HepG2 (cell line): ENCODE measurements at regions not wholly inside any gene's neighbourhood (a gene's known extent, or its start where the extent isn't known, plus 50 kb on each side); places are given as distances from the start of the nearest gene placed in this dataset.

Experiments
- ATAC-seq: fragments of 200-7000 bp; cut with Tn5 transposase; 3 replicates; pipeline ENCODE4 v1.9.1; 2020; ENCODE audit warnings: mild to moderate bottlenecking, moderate library complexity
- BruUV-seq: library from RNA; stranded (reverse); fragments of 400-500 nt; replicated peaks from 2 replicates; lab custom pipeline; 2021; lab: Mats Ljungman, UMichigan
- CTCF ChIA-PET: fragments of 300-600 bp; formaldehyde crosslinking; extraction: SDS; loops from one replicate; lab custom pipeline; 2021; ENCODE audit warnings: low total read pairs, inconsistent platforms, low intra/inter-chr PET ratio; lab: Yijun Ruan, JAX
- POLR2A ChIA-PET: fragments of 350-600 bp; sonication (Branson Sonifier 250); formaldehyde crosslinking; loops from one replicate; lab custom pipeline; 2020; ENCODE audit warnings: antibody characterized with exemption, inconsistent platforms; lab: Yijun Ruan, JAX
- DNase-seq: peaks from one replicate; pipeline ENCODE4 v3.0.0-alpha.2; 2015; ENCODE audit warnings: low spot score
- FAIRE-seq: peaks from 3 replicates; lab custom pipeline; 2011; peaks lifted over from hg19 to GRCh38; lab: Jason Lieb, UNC
- H2AFZ ChIP-seq: one replicate; pipeline ENCODE4 v1.6.1; 2011; ENCODE audit warnings: low read length, inconsistent platforms
- H3K27ac ChIP-seq: fragments of 300-600 bp; 3 replicates; pipeline ENCODE4 v1.8.0; 2011; ENCODE audit warnings: mixed run types, mild to moderate bottlenecking, mixed read lengths, low read length, inconsistent platforms; ENCODE audit not compliant: insufficient read depth; ENCODE audit errors: extremely low read length
- H3K27me3 ChIP-seq, 2 experiments: fragments of 200-600 bp in 1 of 2; 2 replicates in 1 of 2; 3 replicates in 1 of 2; pipeline versions ENCODE4 v1.6.0 to v1.8.0; 2011; ENCODE audit warnings: low read length in 2 of 2, mild to moderate bottlenecking in 2 of 2, moderate library complexity in 2 of 2, inconsistent platforms in 1 of 2; ENCODE audit not compliant: insufficient read depth in 2 of 2, control insufficient read depth in 1 of 2
- H3K36me3 ChIP-seq, 2 experiments: fragments of 200-600 bp in 1 of 2; replicated peaks in 1 of 2; 2 replicates in 1 of 2; 3 replicates in 1 of 2; pipeline versions ENCODE4 v1.5.1 to v1.8.0; 2011; ENCODE audit warnings: low read length in 2 of 2, inconsistent platforms in 1 of 2; ENCODE audit not compliant: insufficient read depth in 2 of 2, control insufficient read depth in 1 of 2
- H3K4me1 ChIP-seq: 2 replicates; pipeline ENCODE4 v1.5.1; 2012; ENCODE audit warnings: low read length, inconsistent platforms; ENCODE audit not compliant: insufficient read depth
- H3K4me2 ChIP-seq: 2 replicates; pipeline ENCODE4 v1.6.0; 2011; ENCODE audit warnings: low read depth, low read length, inconsistent platforms
- H3K4me3 ChIP-seq, 3 experiments: fragments of 200-600 bp in 1 of 3; sonication (generic), shearing (Covaris generic) in 1 of 3; replicated peaks in 1 of 3; 2 replicates each; pipeline ENCODE4 v1.5.1; 2011 to 2016; ENCODE audit warnings: low read length in 3 of 3, inconsistent platforms in 2 of 3, low read depth in 2 of 3, mild to moderate bottlenecking in 2 of 3, control low read depth in 1 of 3, mixed read lengths in 1 of 3; ENCODE audit not compliant: insufficient read depth in 1 of 3
- H3K79me2 ChIP-seq: one replicate; pipeline ENCODE4 v1.6.1; 2011; ENCODE audit warnings: low read length, inconsistent platforms; ENCODE audit not compliant: insufficient read depth
- H3K9ac ChIP-seq: 2 replicates; pipeline ENCODE4 v1.6.0; 2011; ENCODE audit warnings: mild to moderate bottlenecking, low read depth, low read length, inconsistent platforms; ENCODE audit not compliant: insufficient read depth
- H3K9me3 ChIP-seq: 2 replicates; pipeline ENCODE4 v1.5.1; 2012; ENCODE audit warnings: mild to moderate bottlenecking, low read length
- H4K20me1 ChIP-seq: 2 replicates; pipeline ENCODE4 v1.6.0; 2011; ENCODE audit warnings: inconsistent platforms, mild to moderate bottlenecking, low read length, moderate library complexity; ENCODE audit not compliant: insufficient read depth
- ASH2L ChIP-seq: fragments of 300-600, 200-600 bp; sonication (generic); IDR thresholded peaks from 2 replicates; pipeline ENCODE4 v1.7.0; 2017; ENCODE audit warnings: low read depth, mild to moderate bottlenecking, moderate library complexity, mixed read lengths, low read length; ENCODE audit not compliant: insufficient read length
- MAFF ChIP-seq: IDR thresholded peaks from 2 replicates; pipeline ENCODE4 v1.6.1; 2011; ENCODE audit warnings: low read depth, low read length, improper control_type of control experiment
- MATR3 ChIP-seq: sonication (generic); formaldehyde crosslinking; IDR thresholded peaks from 2 replicates; pipeline ENCODE4 v1.4.0; 2020; ENCODE audit warnings: missing genetic modification reagents
- PHF8 ChIP-seq: sonication (generic); formaldehyde crosslinking; IDR thresholded peaks from 2 replicates; pipeline ENCODE4 v1.5.0; 2020; ENCODE audit warnings: missing genetic modification reagents
- ZNF503 ChIP-seq: sonication (generic); formaldehyde crosslinking; IDR thresholded peaks from 2 replicates; pipeline ENCODE4 v1.4.0; 2020; ENCODE audit warnings: missing genetic modification reagents
- ZNF564 ChIP-seq: sonication (generic); formaldehyde crosslinking; IDR thresholded peaks from 2 replicates; pipeline ENCODE4 v1.8.1; 2023; ENCODE audit warnings: mild to moderate bottlenecking, missing genetic modification reagents
- in situ Hi-C: cut with HindIII; loops from 2 replicates; pipeline ENCODE4 v1.10.0; 2017; ENCODE audit warnings: low pct_unique_long_range_greater_than_20kb; ENCODE audit not compliant: extremely low pct_ligation_motif_present
- intact Hi-C: fragments of 100-400 bp; cut with micrococcal nuclease; formaldehyde crosslinking; loops from one replicate; pipeline ENCODE4 v1.10.0; 2022; ENCODE audit not compliant: unreplicated experiment
- TF ChIP-seq, protein P1 (sequence below): sonication (generic); formaldehyde crosslinking; IDR thresholded peaks from 2 replicates; pipeline ENCODE4; 2020; ENCODE audit warnings: missing genetic modification reagents, mild to moderate bottlenecking, borderline replicate concordance
- TF ChIP-seq, protein P2 (sequence below): sonication (generic); formaldehyde crosslinking; IDR thresholded peaks from 2 replicates; pipeline ENCODE4 v1.4.0; 2020; ENCODE audit warnings: low read depth, mild to moderate bottlenecking, missing genetic modification reagents
- TF ChIP-seq, protein P3 (sequence below): sonication (generic); formaldehyde crosslinking; IDR thresholded peaks from 2 replicates; pipeline ENCODE4 v1.4.0; 2020; ENCODE audit warnings: missing genetic modification reagents, borderline replicate concordance

DNA sequence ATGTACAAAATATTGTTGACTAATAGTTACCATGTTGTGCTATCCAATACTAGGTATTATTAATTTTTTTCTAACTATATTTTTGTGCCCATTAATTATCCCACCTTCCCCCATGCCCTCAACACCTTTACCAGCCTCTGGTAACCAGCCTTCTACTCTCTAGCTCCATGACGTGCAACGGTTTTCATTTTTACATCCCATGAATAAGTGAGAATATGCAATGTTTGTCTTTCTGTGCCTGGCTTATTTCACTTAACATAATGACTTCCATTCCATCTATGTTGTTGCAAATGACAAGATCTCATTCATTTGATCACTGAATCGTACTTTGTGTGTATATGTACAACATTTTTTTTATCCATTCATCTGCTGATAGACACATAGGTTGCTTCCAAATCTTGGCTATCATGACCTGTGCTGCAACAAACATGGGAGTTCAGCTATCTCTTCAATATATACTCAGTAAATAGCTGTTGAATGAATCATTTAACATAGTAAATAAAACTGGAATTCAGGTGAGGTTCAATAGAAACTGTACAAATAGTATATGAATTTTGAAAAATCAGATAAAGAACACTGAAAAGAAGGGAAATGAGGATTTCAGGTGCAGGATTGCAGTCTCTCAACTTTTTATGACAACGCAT lies 509.0 kb upstream of the MIR17HG start (continued):
- TF ChIP-seq, protein P1, sequence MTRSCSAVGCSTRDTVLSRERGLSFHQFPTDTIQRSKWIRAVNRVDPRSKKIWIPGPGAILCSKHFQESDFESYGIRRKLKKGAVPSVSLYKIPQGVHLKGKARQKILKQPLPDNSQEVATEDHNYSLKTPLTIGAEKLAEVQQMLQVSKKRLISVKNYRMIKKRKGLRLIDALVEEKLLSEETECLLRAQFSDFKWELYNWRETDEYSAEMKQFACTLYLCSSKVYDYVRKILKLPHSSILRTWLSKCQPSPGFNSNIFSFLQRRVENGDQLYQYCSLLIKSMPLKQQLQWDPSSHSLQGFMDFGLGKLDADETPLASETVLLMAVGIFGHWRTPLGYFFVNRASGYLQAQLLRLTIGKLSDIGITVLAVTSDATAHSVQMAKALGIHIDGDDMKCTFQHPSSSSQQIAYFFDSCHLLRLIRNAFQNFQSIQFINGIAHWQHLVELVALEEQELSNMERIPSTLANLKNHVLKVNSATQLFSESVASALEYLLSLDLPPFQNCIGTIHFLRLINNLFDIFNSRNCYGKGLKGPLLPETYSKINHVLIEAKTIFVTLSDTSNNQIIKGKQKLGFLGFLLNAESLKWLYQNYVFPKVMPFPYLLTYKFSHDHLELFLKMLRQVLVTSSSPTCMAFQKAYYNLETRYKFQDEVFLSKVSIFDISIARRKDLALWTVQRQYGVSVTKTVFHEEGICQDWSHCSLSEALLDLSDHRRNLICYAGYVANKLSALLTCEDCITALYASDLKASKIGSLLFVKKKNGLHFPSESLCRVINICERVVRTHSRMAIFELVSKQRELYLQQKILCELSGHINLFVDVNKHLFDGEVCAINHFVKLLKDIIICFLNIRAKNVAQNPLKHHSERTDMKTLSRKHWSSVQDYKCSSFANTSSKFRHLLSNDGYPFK = no peak
- no peak for TF ChIP-seq ASH2L

DNA sequence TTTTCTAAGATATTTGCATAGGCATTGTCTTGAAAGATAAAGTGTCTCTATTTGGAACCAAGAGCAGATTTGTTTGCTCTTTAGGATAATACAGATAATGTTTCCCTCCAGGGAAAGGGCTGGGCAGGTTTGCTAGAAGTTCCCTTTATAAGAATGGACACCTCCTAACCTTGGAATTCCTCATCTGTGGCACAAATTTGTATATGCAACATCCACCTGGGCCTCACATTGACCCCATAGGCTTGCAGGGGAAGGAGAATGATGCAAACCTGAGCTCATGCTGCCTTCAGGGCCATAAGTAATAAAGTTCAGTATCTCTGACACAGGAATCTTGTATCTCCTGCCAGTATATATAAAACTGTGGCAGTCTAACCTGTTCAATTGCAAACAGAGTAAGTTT lies 508.4 kb upstream of the MIR17HG start:
- Histone ChIP-seq H3K36me3 (no peaks in the 10 kb centered on the region), H3K4me2 (no peak overlapping the region), H3K27me3 (no peaks in the 10 kb centered on the region), H4K20me1 (no peaks in the 10 kb centered on the region), H3K4me3 (no peak overlapping the region), H2AFZ (no peak overlapping the region), H3K9me3 (no peaks in the 10 kb centered on the region), H3K79me2 (no peaks in the 10 kb centered on the region), H3K9ac (no peak overlapping the region), H3K27ac (no peak overlapping the region), H3K4me1 (no peaks in the 10 kb centered on the region)
- ChIA-PET CTCF (no interaction called here), POLR2A (no interaction called here)
- no TSS peak for BruUV-seq
- FAIRE-seq (no peak), ATAC-seq (no peak), DNase-seq (no peak)
- intact Hi-C loops (no loop called here), in situ Hi-C loops (no loop called here)
- TF ChIP-seq, protein P2, sequence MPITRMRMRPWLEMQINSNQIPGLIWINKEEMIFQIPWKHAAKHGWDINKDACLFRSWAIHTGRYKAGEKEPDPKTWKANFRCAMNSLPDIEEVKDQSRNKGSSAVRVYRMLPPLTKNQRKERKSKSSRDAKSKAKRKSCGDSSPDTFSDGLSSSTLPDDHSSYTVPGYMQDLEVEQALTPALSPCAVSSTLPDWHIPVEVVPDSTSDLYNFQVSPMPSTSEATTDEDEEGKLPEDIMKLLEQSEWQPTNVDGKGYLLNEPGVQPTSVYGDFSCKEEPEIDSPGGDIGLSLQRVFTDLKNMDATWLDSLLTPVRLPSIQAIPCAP (CRISPR knock-in tag) = no peak
- no peak for TF ChIP-seq MAFF
- TF ChIP-seq ZNF564 = no peak
- TF ChIP-seq, protein P3, sequence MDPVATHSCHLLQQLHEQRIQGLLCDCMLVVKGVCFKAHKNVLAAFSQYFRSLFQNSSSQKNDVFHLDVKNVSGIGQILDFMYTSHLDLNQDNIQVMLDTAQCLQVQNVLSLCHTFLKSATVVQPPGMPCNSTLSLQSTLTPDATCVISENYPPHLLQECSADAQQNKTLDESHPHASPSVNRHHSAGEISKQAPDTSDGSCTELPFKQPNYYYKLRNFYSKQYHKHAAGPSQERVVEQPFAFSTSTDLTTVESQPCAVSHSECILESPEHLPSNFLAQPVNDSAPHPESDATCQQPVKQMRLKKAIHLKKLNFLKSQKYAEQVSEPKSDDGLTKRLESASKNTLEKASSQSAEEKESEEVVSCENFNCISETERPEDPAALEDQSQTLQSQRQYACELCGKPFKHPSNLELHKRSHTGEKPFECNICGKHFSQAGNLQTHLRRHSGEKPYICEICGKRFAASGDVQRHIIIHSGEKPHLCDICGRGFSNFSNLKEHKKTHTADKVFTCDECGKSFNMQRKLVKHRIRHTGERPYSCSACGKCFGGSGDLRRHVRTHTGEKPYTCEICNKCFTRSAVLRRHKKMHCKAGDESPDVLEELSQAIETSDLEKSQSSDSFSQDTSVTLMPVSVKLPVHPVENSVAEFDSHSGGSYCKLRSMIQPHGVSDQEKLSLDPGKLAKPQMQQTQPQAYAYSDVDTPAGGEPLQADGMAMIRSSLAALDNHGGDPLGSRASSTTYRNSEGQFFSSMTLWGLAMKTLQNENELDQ (CRISPR knock-in tag) = no peak
- TF ChIP-seq ZNF503 (CRISPR knock-in tag) = no peak
- no peak for TF ChIP-seq PHF8
- TF ChIP-seq MATR3 (CRISPR knock-in tag) = no peak
